ENCODE measurements at regions not wholly inside any gene's neighbourhood (a gene's known extent, or its start where the extent isn't known, plus 50 kb on each side); places are given as distances from the start of the nearest gene placed in this dataset.

GRCh38 chr6:54440549-54440948, 132.3 kb downstream of the TINAG start:
- no peak for DNase-seq (ENCODE audit: low spot score)

- no peak for DNase-seq (ENCODE audit: low spot score)
These were observed 132.8 kb downstream of the TINAG start for GRCh38 chr6:54441020-54441419.

GRCh38 chr6:54441687-54442248, 133.5 kb downstream of the TINAG start:
- no peak for DNase-seq (ENCODE audit: low spot score)

- DNase-seq (ENCODE audit: low spot score), result no peak
These were observed 137.0 kb downstream of the TINAG start for GRCh38 chr6:54445207-54445606.

GRCh38 chr6:54448617-54449016, 140.4 kb downstream of the TINAG start:
- no peak for DNase-seq (ENCODE audit: low spot score)

- no peak for DNase-seq (ENCODE audit: low spot score)
These were observed 143.3 kb downstream of the TINAG start for GRCh38 chr6:54451516-54451915.

- DNase-seq (ENCODE audit: low spot score), result no peak
These were observed 155.2 kb downstream of the TINAG start for GRCh38 chr6:54463354-54464024.

- no peak for DNase-seq (ENCODE audit: low spot score)
These were observed 157.5 kb downstream of the TINAG start for GRCh38 chr6:54465649-54466300.

- no peak for DNase-seq (ENCODE audit: low spot score)
These were observed 159.1 kb downstream of the TINAG start for GRCh38 chr6:54467384-54467783.

GRCh38 chr6:54473328-54473727, 165.1 kb downstream of the TINAG start:
- DNase-seq (ENCODE audit: low spot score), result no peak

- no peak for DNase-seq (ENCODE audit: low spot score)
These were observed 166.7 kb downstream of the TINAG start for GRCh38 chr6:54474898-54475297.

- DNase-seq (ENCODE audit: low spot score), result no peak
These were observed 172.8 kb downstream of the TINAG start for GRCh38 chr6:54481091-54481490.

GRCh38 chr6:54491431-54491830, 183.2 kb downstream of the TINAG start:
- no peak for DNase-seq (ENCODE audit: low spot score)

GRCh38 chr6:54493138-54493537, 184.9 kb downstream of the TINAG start:
- DNase-seq (ENCODE audit: low spot score), result no peak

- no peak for DNase-seq (ENCODE audit: low spot score)
These were observed 194.9 kb downstream of the TINAG start for GRCh38 chr6:54503144-54503543.

GRCh38 chr6:54515013-54515412, 206.8 kb downstream of the TINAG start:
- DNase-seq (ENCODE audit: low spot score), result no peak

- DNase-seq (ENCODE audit: low spot score), result no peak
These were observed 207.5 kb downstream of the TINAG start for GRCh38 chr6:54515713-54516112.

- no peak for DNase-seq (ENCODE audit: low spot score)
These were observed 208.1 kb downstream of the TINAG start for GRCh38 chr6:54516321-54516720.

GRCh38 chr6:54519161-54519560, 210.9 kb downstream of the TINAG start:
- no peak for DNase-seq (ENCODE audit: low spot score)

GRCh38 chr6:54525731-54526130, 217.5 kb downstream of the TINAG start:
- DNase-seq (ENCODE audit: low spot score), result no peak

GRCh38 chr6:54533567-54533966, 225.3 kb downstream of the TINAG start:
- DNase-seq (ENCODE audit: low spot score), result no peak

- DNase-seq (ENCODE audit: low spot score), result no peak
These were observed 227.3 kb downstream of the TINAG start for GRCh38 chr6:54535568-54535967.

GRCh38 chr6:54541541-54541940, 233.3 kb downstream of the TINAG start:
- no peak for DNase-seq (ENCODE audit: low spot score)

Data from mucosa of gallbladder (tissue), 1 donor.